ENCODE measurements at regions not wholly inside any gene's neighbourhood (a gene's known extent, or its start where the extent isn't known, plus 50 kb on each side); places are given as distances from the start of the nearest gene placed in this dataset.

DNA sequence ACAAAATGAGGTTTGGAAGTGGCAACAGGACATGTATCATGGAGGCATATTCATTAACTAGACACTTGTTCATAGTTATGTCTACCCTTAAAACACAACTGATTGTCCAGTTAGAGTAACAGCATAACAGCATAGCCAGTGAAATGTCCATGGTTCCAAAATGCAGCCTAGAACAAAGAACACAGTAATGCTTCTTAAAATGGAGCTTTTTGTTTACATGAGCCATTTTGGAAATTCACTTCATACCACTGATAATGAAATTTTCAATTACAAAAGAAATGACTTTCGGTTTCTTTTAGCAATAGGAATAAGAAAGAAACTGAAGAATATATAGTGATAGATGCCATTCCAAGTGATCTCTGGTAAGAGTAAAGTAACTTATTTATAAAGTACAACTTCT, 111.1 kb upstream of the DST start:
- H3K9me3 ChIP-seq (ENCODE audit: control insufficient read depth in 4 of 4, low read length in 3 of 4), result no peaks in the 10 kb centered on the region
- WGBS, result 38% methylated on average over 1 of the region's 1 CpG
- DNase-seq (ENCODE audit: low spot score), result no peak
- peaks cover 2 to 11% (median 3%) of the 10 kb centered on the region in 4 donors for H3K4me1 ChIP-seq (ENCODE audit: control insufficient read depth in 4 of 4, insufficient read depth in 4 of 4, low read length in 3 of 4)
- H3K27ac ChIP-seq (ENCODE audit: low read depth in 1 of 2, low read length in 2 of 2), result no peak overlapping the region
- no peaks in the 10 kb centered on the region for H3K27me3 ChIP-seq (ENCODE audit: control insufficient read depth in 4 of 4, insufficient read depth in 4 of 4, low read length in 3 of 4)
- no peak overlapping the region for H3K9ac ChIP-seq (ENCODE audit: low read depth in 1 of 2, low read length in 2 of 2)
- no peak overlapping the region for H3K4me3 ChIP-seq (ENCODE audit: low read depth in 1 of 3, low read length in 3 of 3)
- no peaks in the 10 kb centered on the region for H3K36me3 ChIP-seq (ENCODE audit: control insufficient read depth in 4 of 4, insufficient read depth in 3 of 4, low read depth in 1 of 4, low read length in 3 of 4)
- TF ChIP-seq JUND (IDR thresholded peaks at IDR 0.05) (no peak), YY1 (IDR thresholded peaks at IDR 0.05) (peak; percentile 98), SP1 (IDR thresholded peaks at IDR 0.05) (peak; percentile 17)

DNA sequence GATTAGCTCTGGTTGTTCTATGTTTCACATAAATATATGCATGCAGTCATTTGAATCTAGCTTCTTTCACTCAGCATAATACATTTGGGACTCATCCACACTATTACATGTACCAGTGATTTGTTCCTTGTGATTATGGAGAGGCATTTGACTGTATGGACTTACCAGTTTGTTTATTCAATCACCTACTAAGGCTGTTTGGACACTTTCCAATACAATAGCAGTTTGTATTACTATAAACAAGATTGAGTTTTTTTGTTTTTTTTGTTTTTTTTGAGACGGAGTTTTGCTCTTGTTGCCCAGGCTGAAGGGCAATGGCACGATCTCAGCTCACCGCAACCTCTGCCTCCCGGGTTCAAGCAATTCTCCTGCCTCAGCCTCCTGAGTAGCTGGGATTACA, 109.8 kb upstream of the DST start:
- Histone ChIP-seq H3K4me1 (ENCODE audit: control insufficient read depth in 4 of 4, insufficient read depth in 4 of 4, low read length in 3 of 4) (peaks cover under 1 to 11% (median 2%) of the 10 kb centered on the region in 4 donors), H3K36me3 (ENCODE audit: control insufficient read depth in 4 of 4, insufficient read depth in 3 of 4, low read depth in 1 of 4, low read length in 3 of 4) (no peaks in the 10 kb centered on the region), H3K9me3 (ENCODE audit: control insufficient read depth in 4 of 4, low read length in 3 of 4) (no peaks in the 10 kb centered on the region), H3K27ac (ENCODE audit: low read depth in 1 of 2, low read length in 2 of 2) (no peak overlapping the region), H3K4me3 (ENCODE audit: low read depth in 1 of 3, low read length in 3 of 3) (no peak overlapping the region), H3K27me3 (ENCODE audit: control insufficient read depth in 4 of 4, insufficient read depth in 4 of 4, low read length in 3 of 4) (no peaks in the 10 kb centered on the region), H3K9ac (ENCODE audit: low read depth in 1 of 2, low read length in 2 of 2) (no peak overlapping the region)
- DNase-seq (ENCODE audit: low spot score), result no peak
- no peak for TF ChIP-seq TAF1 (conservative IDR thresholded peaks at IDR 0.05)
- TF ChIP-seq, protein P1, sequence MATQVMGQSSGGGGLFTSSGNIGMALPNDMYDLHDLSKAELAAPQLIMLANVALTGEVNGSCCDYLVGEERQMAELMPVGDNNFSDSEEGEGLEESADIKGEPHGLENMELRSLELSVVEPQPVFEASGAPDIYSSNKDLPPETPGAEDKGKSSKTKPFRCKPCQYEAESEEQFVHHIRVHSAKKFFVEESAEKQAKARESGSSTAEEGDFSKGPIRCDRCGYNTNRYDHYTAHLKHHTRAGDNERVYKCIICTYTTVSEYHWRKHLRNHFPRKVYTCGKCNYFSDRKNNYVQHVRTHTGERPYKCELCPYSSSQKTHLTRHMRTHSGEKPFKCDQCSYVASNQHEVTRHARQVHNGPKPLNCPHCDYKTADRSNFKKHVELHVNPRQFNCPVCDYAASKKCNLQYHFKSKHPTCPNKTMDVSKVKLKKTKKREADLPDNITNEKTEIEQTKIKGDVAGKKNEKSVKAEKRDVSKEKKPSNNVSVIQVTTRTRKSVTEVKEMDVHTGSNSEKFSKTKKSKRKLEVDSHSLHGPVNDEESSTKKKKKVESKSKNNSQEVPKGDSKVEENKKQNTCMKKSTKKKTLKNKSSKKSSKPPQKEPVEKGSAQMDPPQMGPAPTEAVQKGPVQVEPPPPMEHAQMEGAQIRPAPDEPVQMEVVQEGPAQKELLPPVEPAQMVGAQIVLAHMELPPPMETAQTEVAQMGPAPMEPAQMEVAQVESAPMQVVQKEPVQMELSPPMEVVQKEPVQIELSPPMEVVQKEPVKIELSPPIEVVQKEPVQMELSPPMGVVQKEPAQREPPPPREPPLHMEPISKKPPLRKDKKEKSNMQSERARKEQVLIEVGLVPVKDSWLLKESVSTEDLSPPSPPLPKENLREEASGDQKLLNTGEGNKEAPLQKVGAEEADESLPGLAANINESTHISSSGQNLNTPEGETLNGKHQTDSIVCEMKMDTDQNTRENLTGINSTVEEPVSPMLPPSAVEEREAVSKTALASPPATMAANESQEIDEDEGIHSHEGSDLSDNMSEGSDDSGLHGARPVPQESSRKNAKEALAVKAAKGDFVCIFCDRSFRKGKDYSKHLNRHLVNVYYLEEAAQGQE (IDR thresholded peaks at IDR 0.05), result no peak
- TF ChIP-seq FOXA2 (IDR thresholded peaks at IDR 0.05), result no peak
- TF ChIP-seq JUND (IDR thresholded peaks at IDR 0.05), result no peak
- TF ChIP-seq GABPA (IDR thresholded peaks at IDR 0.05 in 1 of 2, conservative IDR thresholded peaks at IDR 0.05 in 1 of 2), result no peak
- TF ChIP-seq MAX (IDR thresholded peaks at IDR 0.05), result no peak
- no peak for TF ChIP-seq RAD21 (IDR thresholded peaks at IDR 0.05)
- WGBS, result 87% methylated on average over 4 of the region's 4 CpGs

- Histone ChIP-seq H3K27me3 (ENCODE audit: control insufficient read depth in 4 of 4, insufficient read depth in 4 of 4, low read length in 3 of 4) (no peaks in the 10 kb centered on the region), H3K9me3 (ENCODE audit: control insufficient read depth in 4 of 4, low read length in 3 of 4) (no peaks in the 10 kb centered on the region), H3K4me1 (ENCODE audit: control insufficient read depth in 4 of 4, insufficient read depth in 4 of 4, low read length in 3 of 4) (peaks cover 0 to 11% (median 2%) of the 10 kb centered on the region in 4 donors), H3K36me3 (ENCODE audit: control insufficient read depth in 4 of 4, insufficient read depth in 3 of 4, low read depth in 1 of 4, low read length in 3 of 4) (no peaks in the 10 kb centered on the region), H3K4me3 (ENCODE audit: low read depth in 1 of 3, low read length in 3 of 3) (no peak overlapping the region), H3K27ac (ENCODE audit: low read depth in 1 of 2, low read length in 2 of 2) (no peak overlapping the region), H3K9ac (ENCODE audit: low read depth in 1 of 2, low read length in 2 of 2) (no peak overlapping the region)
- DNase-seq (ENCODE audit: low spot score), result no peak
- TF ChIP-seq HNF4G (IDR thresholded peaks at IDR 0.05) (no peak), GABPA (IDR thresholded peaks at IDR 0.05 in 1 of 2, conservative IDR thresholded peaks at IDR 0.05 in 1 of 2) (no peak), RXRA (IDR thresholded peaks at IDR 0.05) (no peak), ZBTB33 (IDR thresholded peaks at IDR 0.05) (no peak), YY1 (IDR thresholded peaks at IDR 0.05) (no peak), SP1 (IDR thresholded peaks at IDR 0.05) (no peak), TAF1 (conservative IDR thresholded peaks at IDR 0.05) (no peak), HNF4A (conservative IDR thresholded peaks at IDR 0.05) (no peak), FOXA2 (IDR thresholded peaks at IDR 0.05) (no peak), EGR1 (IDR thresholded peaks at IDR 0.05; ENCODE audit: low read depth in 2 of 2) (no peak), MAX (IDR thresholded peaks at IDR 0.05) (no peak)
- TF ChIP-seq, protein P2, sequence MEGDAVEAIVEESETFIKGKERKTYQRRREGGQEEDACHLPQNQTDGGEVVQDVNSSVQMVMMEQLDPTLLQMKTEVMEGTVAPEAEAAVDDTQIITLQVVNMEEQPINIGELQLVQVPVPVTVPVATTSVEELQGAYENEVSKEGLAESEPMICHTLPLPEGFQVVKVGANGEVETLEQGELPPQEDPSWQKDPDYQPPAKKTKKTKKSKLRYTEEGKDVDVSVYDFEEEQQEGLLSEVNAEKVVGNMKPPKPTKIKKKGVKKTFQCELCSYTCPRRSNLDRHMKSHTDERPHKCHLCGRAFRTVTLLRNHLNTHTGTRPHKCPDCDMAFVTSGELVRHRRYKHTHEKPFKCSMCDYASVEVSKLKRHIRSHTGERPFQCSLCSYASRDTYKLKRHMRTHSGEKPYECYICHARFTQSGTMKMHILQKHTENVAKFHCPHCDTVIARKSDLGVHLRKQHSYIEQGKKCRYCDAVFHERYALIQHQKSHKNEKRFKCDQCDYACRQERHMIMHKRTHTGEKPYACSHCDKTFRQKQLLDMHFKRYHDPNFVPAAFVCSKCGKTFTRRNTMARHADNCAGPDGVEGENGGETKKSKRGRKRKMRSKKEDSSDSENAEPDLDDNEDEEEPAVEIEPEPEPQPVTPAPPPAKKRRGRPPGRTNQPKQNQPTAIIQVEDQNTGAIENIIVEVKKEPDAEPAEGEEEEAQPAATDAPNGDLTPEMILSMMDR (IDR thresholded peaks at IDR 0.05; ENCODE audit: low read depth, low read length, missing input control), result no peak
- TF ChIP-seq, protein P3, sequence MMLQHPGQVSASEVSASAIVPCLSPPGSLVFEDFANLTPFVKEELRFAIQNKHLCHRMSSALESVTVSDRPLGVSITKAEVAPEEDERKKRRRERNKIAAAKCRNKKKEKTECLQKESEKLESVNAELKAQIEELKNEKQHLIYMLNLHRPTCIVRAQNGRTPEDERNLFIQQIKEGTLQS (IDR thresholded peaks at IDR 0.05), result no peak
- TF ChIP-seq, protein P1 (IDR thresholded peaks at IDR 0.05), result no peak
These were observed 109.3 kb upstream of the DST start for GRCh38 chr6:56752009-56752408.
